Tibial artery (tissue), 4 donors: ENCODE measurements at regions not wholly inside any gene's neighbourhood (a gene's known extent, or its start where the extent isn't known, plus 50 kb on each side); places are given as distances from the start of the nearest gene placed in this dataset.

Experiments
- DNase-seq, 2 donors: peaks; one replicate each; pipeline ENCODE4 v3.0.0-alpha.2; 2019
- H3K27ac ChIP-seq, 2 donors: fragments of 200-600 bp; sonication (generic) in 1 of 2; 1 replicate in 1 of 2; 2 replicates in 1 of 2; pipeline ENCODE4 v1.5.1; 2018 to 2019; ENCODE audit warnings: mild to moderate bottlenecking in 1 of 2
- H3K27me3 ChIP-seq, 2 donors: fragments of 200-600 bp; sonication (generic) in 1 of 2; one replicate each; pipeline versions ENCODE4 v1.5.1 to v1.6.0; 2016 to 2019
- H3K36me3 ChIP-seq, 3 donors: fragments of 200-600 bp; sonication (generic) in 2 of 3; one replicate each; pipeline ENCODE4 v1.5.1; 2016 to 2019; ENCODE audit warnings: mild to moderate bottlenecking in 2 of 3
- H3K4me1 ChIP-seq, 4 donors: fragments of 200-600 bp; sonication (generic) in 2 of 4; 1 replicate in 3 of 4; 2 replicates in 1 of 4; pipeline ENCODE4 v1.5.1; 2016 to 2019
- H3K4me3 ChIP-seq, 2 donors: fragments of 200-600 bp; sonication (generic) in 1 of 2; 1 replicate in 1 of 2; 2 replicates in 1 of 2; pipeline ENCODE4 v1.5.1; 2018 to 2019; ENCODE audit warnings: mild to moderate bottlenecking in 2 of 2
- H3K9me3 ChIP-seq, 3 donors: fragments of 200-600 bp; sonication (generic) in 1 of 3; one replicate each; pipeline ENCODE4 v1.5.1; 2016 to 2019
- intact Hi-C: fragments of 100-400 bp; cut with DNase I; formaldehyde crosslinking; loops from one replicate; pipeline ENCODE4 v1.15.0; 2023; ENCODE audit warnings: low total_unique reads
- TF ChIP-seq, protein P1 (sequence below), 2 experiments: fragments of 200-600 bp in 1 of 2; fragments of 450-650 bp in 1 of 2; IDR thresholded peaks; one replicate each; pipeline ENCODE4 v1.5.1; 2017 to 2019; ENCODE audit warnings: antibody characterized with exemption in 2 of 2, mild to moderate bottlenecking in 1 of 2, moderate library complexity in 1 of 2

DNA sequence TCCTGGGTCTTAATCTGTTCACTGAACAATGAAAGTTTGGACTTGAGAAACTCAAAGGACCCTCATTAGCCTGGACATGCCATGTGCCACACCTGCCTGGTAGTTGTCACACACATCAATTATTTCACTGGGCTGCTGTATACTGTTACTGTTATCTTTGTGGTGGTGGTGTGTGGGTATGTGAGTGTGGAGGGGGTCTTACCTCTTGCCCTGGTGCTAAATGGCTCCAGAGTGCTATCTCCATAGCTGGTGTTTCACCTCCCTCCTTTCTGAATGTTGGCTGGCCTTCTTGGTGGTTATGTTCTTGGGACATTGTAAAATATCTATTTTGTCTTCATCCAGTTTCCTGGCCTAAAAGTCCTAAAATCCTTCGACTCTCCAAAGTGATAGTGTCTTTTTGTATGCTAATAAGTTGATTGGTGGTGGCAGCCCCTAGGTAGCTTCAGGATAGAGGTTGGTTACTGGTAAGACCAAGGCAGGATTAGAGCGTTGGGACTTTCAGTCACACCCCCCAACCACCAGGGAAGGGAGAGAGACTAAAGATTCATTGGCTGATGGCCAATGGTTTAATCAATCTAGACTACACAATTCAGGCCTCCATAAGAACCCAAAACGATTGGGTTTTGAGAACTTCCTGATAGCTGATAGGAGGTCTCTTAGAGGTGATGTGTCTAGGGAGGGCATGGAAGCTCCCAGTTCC, 328.1 kb downstream of the MYCN start:
- H3K27ac ChIP-seq = no peak overlapping the region
- H3K36me3 ChIP-seq = no peaks in the 10 kb centered on the region
- H3K4me3 ChIP-seq = no peak overlapping the region
- no peaks in the 10 kb centered on the region for H3K4me1 ChIP-seq
- intact Hi-C loops = no loop called here
- no peaks in the 10 kb centered on the region for H3K27me3 ChIP-seq
- no peak for DNase-seq
- no peaks in the 10 kb centered on the region for H3K9me3 ChIP-seq
- TF ChIP-seq, protein P1, sequence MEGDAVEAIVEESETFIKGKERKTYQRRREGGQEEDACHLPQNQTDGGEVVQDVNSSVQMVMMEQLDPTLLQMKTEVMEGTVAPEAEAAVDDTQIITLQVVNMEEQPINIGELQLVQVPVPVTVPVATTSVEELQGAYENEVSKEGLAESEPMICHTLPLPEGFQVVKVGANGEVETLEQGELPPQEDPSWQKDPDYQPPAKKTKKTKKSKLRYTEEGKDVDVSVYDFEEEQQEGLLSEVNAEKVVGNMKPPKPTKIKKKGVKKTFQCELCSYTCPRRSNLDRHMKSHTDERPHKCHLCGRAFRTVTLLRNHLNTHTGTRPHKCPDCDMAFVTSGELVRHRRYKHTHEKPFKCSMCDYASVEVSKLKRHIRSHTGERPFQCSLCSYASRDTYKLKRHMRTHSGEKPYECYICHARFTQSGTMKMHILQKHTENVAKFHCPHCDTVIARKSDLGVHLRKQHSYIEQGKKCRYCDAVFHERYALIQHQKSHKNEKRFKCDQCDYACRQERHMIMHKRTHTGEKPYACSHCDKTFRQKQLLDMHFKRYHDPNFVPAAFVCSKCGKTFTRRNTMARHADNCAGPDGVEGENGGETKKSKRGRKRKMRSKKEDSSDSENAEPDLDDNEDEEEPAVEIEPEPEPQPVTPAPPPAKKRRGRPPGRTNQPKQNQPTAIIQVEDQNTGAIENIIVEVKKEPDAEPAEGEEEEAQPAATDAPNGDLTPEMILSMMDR (IDR thresholded peaks at IDR 0.05) = no peak

DNA sequence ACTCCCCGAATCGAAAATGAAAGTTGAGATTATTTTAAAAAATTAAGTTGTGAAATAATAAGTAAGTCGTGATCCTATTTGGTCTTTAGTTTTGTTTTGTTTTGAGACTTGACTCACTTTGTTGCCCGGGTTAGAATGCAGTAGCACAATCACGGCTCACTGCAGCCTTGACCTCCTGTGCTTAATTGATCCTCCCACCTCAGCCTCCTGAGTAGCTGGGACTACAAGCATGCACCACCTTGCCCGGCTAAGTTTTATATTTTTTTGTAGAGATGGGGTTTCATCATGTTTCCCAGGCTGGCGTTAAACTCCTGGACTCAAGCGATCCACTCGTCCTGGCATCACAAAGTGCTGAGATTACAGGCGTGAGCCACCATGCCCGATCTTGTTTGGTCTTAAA, 326.2 kb downstream of the MYCN start:
- no peaks in the 10 kb centered on the region for H3K27me3 ChIP-seq
- DNase-seq = no peak
- no peak overlapping the region for H3K27ac ChIP-seq
- no peak overlapping the region for H3K4me3 ChIP-seq
- H3K4me1 ChIP-seq = no peaks in the 10 kb centered on the region
- intact Hi-C loops = no loop called here
- H3K36me3 ChIP-seq = no peaks in the 10 kb centered on the region
- TF ChIP-seq, protein P1 (IDR thresholded peaks at IDR 0.05) = no peak
- no peaks in the 10 kb centered on the region for H3K9me3 ChIP-seq

DNA sequence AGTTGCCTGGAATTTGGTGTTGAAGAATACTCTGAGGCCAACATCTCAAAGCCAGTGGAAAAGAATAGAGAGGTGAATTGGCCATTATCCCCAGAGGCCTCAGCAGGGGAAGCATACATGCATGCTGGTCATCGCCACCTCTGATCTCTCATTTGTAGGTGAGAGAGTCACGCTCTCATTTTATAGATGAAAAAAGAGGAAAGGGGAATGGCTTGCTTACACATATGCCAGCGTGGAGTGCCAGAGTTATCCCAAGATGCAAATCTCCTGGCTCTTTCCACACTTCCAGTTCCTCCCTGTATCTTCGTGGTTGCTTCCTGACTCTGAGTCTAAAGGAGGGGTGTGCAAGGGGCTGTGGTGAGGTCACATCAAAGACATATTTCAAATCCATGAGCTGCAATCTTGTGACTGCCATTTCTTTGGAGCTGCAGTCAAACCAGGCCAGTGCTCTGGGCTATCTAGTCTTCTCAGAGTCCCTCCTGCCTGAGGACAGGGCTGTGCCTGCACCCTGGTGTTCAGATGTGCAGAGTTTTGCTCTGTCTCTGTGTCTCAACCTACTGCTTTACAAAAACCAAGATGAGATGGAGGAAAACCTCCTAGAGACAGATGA, 324.7 kb downstream of the MYCN start:
- TF ChIP-seq, protein P1 (IDR thresholded peaks at IDR 0.05) = no peak
- Histone ChIP-seq H3K27me3 (no peaks in the 10 kb centered on the region), H3K36me3 (no peaks in the 10 kb centered on the region), H3K4me3 (no peak overlapping the region), H3K27ac (no peak overlapping the region), H3K9me3 (no peaks in the 10 kb centered on the region), H3K4me1 (no peaks in the 10 kb centered on the region)
- no peak for DNase-seq
- intact Hi-C loops = no loop called here

DNA sequence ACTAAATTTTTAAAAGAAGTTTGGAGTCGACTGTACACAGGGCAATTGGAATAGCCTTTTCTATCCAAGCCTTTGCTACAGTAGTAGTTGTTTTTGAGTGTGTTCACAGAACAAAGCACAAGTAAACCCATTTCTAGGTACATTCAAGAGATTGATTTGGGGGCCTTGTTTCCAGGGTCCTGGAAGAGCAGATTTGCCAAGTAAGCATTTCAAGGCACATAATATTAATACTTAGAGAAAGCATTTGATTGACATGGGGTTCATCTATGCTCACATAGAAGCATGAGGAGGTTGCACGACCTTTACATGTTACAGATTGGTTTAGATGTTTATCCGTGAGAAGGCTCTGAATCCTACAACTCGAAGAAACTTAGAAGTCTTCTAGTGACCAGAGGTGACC, 324.1 kb downstream of the MYCN start:
- no peak for DNase-seq
- Histone ChIP-seq H3K4me1 (no peaks in the 10 kb centered on the region), H3K27ac (no peak overlapping the region), H3K36me3 (no peaks in the 10 kb centered on the region), H3K4me3 (no peak overlapping the region), H3K9me3 (no peaks in the 10 kb centered on the region), H3K27me3 (no peaks in the 10 kb centered on the region)
- TF ChIP-seq, protein P1 (IDR thresholded peaks at IDR 0.05) = no peak
- intact Hi-C loops = no loop called here

DNA sequence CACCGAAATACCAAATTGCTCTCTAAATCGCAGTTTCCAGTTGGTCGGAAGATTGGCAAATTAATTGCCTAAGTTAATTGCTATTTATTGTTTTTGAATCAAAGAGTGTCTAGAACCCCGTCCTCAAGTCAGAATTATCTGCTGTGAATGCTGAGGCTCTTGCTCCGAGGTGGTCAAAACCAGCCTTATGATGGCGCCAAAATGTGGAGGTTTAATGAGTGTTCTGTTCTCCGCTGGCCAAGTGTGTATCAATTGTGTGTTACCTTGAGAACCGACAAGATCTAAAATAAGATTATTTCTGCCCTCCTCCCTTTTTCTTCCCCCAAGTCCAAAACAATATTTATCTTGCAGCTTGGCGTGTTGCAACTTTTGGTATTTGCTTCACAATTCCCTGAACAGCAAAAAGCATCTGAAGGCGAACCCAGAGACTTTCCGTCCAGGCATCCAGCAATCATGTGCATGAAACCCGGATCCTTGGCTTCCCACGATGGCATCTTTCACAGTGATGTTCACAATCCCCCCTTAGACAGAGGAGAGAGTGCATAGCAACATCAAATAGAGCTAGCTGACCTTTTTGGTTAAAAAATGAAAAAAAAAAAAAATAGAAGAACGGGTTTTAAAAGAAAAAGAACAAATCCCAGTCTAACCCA, 323.0 kb downstream of the MYCN start:
- intact Hi-C loops = no loop called here
- Histone ChIP-seq H3K9me3 (no peaks in the 10 kb centered on the region), H3K27ac (no peak overlapping the region), H3K4me1 (no peaks in the 10 kb centered on the region), H3K36me3 (no peaks in the 10 kb centered on the region), H3K4me3 (no peak overlapping the region), H3K27me3 (no peaks in the 10 kb centered on the region)
- no peak for DNase-seq
- TF ChIP-seq, protein P1 (IDR thresholded peaks at IDR 0.05) = no peak
